HG03045 (cell line): ENCODE measurements at regions not wholly inside any gene's neighbourhood (a gene's known extent, or its start where the extent isn't known, plus 50 kb on each side); places are given as distances from the start of the nearest gene placed in this dataset.
"Not testable (repeated sequence)": the region's sequence is repeated elsewhere in the genome, so short reads cannot be mapped to it uniquely, and the experiment has no call there.

Experiments
- ATAC-seq: cut with Tn5 transposase; IDR thresholded peaks from one replicate; pipeline ENCODE4 v1.9.1; 2021; ENCODE audit warnings: mild to moderate bottlenecking, moderate library complexity; ENCODE audit not compliant: unreplicated experiment

DNA sequence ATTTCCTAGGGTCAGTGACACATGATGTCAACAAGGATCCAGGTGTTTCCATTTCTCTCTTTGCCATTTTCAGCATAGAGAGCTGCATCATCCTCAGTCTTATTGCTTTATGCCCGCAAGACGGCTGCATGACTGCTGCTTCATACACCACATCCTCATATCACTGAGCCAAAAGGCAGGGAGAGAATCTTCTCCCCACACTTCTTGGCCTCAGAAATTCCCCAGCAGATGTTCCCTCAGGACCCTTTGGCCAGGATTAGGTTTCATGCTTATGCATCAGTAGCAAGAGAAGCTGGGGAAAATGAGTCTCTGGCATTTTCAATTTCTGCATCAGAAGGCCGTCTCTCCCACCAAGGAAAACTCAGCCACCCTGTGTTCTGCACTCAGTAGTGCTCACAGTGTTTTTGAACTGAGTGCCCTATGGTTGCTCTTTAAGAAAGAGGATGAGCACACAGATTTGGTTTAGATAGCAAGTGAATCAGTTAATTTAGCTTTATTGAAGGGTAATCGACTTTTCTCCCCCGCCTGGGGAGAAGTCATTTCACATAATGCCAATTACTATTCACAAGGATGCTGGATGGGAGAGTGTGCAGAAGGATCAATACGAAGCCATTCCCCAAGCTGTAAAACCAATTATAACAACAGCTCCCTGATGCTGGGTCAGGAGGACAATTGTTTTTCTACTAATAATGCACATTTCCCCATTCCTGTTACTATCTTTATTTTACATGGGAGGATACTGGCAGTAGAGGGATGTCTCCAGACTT lies 360.2 kb downstream of the HHIPL2 start:
- no peak for ATAC-seq

DNA sequence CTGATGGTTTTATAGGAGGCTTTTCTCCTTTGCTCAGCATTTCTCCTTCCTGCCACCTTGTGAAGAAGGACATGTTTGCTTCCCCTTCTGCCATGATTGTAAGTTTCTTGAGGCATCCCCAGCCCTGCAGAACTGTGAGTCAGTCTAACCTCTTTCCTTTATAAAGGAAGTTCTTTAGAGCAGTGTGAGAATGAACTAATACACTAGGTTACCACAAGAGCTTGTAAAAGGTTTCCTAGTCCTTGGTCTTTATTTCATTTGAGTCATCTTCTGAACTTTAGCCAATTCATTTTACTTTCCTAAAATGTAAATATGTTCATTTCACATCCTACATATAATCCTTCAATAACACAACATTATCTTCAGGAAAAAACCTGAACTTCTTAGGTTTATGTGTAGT lies 365.3 kb downstream of the HHIPL2 start:
- no peak for ATAC-seq

DNA sequence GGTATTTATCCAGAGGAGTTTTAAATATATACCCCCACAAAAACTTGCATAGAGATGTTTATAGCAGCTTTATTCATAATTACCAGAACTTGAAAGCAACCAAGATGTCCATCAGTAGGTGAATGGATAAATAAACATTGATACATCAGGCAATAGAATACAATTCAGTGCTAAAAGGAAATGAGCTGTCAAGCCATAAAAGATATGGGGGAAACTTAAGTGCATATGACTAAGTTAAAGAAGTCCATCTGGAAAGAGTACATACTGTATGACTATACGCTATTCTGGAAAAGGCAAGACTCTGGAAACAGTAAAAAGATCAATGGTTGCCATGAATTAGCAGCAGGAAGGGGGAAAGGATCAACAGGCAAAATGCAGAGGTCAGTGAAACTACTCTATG lies 366.7 kb downstream of the HHIPL2 start:
- ATAC-seq = no peak

DNA sequence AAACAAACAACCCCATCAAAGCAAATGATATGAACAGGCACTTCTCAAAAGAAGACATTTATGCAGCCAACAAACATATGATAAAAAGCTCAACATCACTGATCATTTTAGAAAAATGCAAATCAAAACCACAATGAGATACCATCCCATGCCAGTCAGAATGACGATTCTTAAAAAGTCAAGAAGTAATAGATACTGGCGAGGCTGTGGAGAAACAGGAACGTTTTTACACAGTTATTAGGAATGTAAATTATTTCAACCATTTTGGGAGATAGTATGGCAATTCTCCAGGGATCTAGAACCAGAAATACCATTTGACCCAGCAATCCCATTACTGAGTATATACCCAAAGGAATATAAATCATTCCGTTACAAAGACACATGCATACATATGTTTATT lies 370.4 kb downstream of the HHIPL2 start:
- not testable (repeated sequence) for ATAC-seq

DNA sequence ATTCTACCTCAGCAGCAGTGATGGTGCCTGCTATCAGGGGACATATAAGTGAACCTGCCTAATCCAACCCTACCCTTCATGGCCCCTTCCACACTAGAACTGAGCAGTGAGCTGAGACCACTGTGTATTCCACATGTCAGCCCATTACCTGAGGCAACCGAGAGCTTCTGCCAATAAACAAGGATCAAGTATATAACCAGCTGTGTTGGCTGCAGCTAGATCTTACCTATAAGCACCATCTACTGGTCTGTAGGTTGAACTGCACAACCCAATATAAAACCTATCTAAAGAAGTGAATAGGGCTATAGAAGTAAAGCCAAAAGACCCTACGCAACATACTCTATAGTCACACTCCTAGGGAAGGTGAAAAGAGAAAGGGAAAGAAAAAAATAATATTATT lies 376.9 kb downstream of the HHIPL2 start:
- no peak for ATAC-seq

GRCh38 chr1:222168621-222169020 lies 379.3 kb downstream of the HHIPL2 start:
- no peak for ATAC-seq

DNA sequence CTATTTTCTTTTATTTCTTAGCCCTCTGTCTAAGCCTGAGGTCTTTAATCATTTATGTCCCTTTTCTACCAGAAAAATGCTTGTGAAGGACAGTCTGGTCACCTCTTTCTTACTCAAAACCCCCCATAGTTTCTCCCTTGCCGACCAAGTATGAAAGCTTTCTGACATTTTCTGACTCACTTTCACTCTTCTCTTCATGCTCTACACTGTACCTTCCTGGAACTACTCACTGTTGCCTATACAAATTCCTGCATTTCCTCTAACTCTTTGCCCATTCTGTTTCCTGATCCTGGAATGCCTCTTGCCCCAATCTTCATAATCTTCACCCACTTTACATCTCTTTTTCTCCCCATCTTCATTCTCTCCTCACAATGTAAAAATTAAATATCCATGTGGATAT lies 380.0 kb downstream of the HHIPL2 start:
- ATAC-seq = no peak

- no peak for ATAC-seq
These were observed 380.8 kb downstream of the HHIPL2 start for GRCh38 chr1:222167111-222167510.

- no peak for ATAC-seq
These were observed 382.3 kb downstream of the HHIPL2 start for GRCh38 chr1:222165629-222166028.

DNA sequence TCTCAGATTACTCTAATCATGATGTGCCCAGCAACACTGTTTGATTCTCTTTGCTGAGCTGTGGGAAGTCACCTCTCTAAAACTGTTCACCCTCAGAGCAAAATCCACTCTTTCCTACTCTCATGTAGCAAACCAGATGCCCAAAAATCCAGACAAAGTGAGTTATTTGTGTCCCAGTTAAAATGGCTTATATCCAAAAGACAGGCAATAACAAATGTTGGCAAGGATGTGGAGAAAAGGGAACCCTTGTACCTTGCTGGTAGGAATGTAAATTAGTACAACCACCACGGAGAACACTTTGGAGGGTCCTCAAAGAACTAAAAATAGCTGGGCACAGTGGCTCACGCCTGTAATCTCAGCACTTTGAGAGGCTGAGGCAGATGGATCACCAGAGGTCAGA lies 384.0 kb downstream of the HHIPL2 start:
- ATAC-seq = no peak

GRCh38 chr1:222161676-222162075 lies 386.2 kb downstream of the HHIPL2 start:
- ATAC-seq = no peak

GRCh38 chr1:222157612-222158011 lies 390.3 kb downstream of the HHIPL2 start:
- ATAC-seq = no peak

- no peak for ATAC-seq
These were observed 398.3 kb upstream of the DUSP10 start for GRCh38 chr1:222140206-222140605.

GRCh38 chr1:222138095-222138494 lies 396.2 kb upstream of the DUSP10 start:
- ATAC-seq = no peak

- no peak for ATAC-seq
These were observed 395.0 kb upstream of the DUSP10 start for GRCh38 chr1:222136869-222137268.

GRCh38 chr1:222129041-222129440 lies 387.2 kb upstream of the DUSP10 start:
- no peak for ATAC-seq

DNA sequence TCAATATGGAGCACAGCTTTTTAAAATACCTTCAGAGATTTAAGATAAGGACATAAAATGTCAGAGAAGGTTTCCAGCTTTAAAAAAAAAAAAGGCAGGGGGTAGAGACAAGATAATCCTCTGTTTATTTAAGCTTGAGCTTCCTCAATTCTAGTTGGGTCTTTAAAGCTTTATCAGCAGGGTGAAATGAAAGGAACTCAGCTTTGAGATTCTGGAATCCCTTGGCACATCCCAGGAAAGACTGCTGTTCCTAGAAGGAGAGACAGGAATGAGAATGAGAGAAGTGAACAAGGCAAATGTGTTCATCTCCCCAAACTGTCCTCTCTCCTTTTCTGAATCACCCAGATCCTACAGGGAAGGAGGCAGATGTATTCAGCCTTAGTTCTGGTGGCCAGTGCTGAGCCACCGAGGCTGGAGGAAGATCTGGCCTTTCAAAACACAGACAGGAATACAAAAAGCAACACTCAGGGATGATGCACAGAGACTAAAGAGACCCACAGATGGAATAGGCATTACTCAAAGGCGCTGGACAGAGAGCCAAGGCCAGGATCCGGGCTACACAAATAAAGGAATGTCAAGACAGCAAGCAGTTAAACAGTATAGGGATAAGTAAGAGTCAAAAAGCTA lies 385.8 kb upstream of the DUSP10 start:
- ATAC-seq = no peak

DNA sequence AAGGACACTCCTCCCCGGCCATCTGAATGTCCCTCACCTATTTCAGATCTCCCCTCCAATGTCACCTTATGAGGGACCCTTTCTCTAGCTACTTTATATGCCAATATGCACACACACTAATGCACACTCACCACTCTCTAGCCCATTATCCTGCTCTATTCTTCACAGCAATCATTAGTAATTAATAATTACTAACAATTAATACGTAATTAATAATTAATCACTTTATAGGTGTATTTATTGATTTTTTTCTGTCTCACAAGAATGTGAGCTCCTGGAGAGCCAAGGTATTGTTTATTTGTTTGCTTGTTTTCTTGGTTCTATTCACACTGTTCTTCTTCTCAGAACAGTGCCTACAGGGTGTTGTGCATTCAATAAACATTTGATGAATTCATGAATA lies 385.2 kb upstream of the DUSP10 start:
- no peak for ATAC-seq

DNA sequence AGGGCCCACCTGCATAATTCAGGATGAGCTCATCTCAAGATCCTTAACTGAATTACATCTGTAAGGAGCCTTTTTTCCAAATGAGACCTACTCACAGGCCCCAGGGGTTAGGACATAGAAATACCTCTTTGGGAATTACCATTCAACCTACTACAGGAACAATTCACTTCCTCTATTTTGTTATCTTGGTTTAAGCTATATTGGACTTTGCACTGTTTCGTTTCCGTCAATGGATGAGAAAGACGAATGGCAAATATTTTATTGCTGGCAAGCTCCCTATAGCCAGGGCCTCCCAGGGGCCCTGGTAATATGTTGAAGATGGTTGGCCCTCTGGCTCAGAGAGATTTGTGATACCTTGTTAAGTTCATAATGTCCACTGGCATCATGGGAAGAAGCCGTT lies 384.2 kb upstream of the DUSP10 start:
- no peak for ATAC-seq

DNA sequence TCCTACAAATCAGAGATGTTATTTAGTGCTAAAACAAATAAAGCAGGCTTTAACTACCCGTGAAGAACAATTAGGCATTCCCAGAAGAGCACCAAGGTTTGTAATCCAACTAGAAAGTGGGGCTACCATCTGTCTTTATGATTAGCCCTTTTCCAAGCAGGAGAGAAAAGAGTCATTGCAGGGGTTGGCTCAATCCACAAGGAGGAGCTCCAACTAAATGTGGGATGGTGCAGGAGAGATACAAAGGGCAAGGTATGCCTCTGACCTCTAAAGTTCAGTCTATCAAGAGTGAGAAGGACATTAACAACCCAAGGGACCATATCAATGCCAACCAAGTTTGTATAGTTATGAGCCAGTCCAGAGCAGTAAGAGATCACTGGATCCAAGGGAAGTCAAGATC lies 382.7 kb upstream of the DUSP10 start:
- ATAC-seq = no peak

GRCh38 chr1:222123111-222123510 lies 381.2 kb upstream of the DUSP10 start:
- no peak for ATAC-seq

DNA sequence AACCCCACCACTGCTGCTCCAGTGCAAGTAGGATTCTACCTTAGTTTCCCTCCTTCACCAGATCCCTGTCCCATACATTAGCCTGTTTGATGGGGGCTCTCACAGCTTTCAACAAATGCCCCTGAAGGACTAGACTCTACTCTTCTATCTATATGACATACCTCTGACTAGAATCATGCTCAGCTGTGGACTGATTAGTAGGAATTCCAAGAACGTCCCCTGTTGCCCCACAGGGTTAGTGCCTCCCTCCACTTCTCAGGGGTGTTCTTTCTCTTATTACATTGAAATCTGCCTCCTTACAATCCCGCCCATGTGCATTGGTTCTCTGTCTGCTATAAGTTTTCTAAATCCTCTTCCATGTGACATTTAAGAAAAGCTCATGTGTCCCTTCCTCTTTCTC lies 375.9 kb upstream of the DUSP10 start:
- ATAC-seq = no peak
